BJ (cell line): ENCODE measurements at regions not wholly inside any gene's neighbourhood (a gene's known extent, or its start where the extent isn't known, plus 50 kb on each side); places are given as distances from the start of the nearest gene placed in this dataset.
"Not testable (repeated sequence)": the region's sequence is repeated elsewhere in the genome, so short reads cannot be mapped to it uniquely, and the experiment has no call there.

Experiments
- CTCF ChIA-PET: fragments of 350-600 bp; formaldehyde crosslinking; extraction: SDS; loops from one replicate; lab custom pipeline; 2021; ENCODE audit warnings: antibody characterized with exemption, inconsistent platforms; lab: Yijun Ruan, JAX
- POLR2A ChIA-PET: fragments of 300-600 bp; sonication (Branson Sonifier 250); formaldehyde crosslinking; extraction: SDS; loops from one replicate; lab custom pipeline; 2021; ENCODE audit warnings: antibody characterized with exemption; lab: Charles Lee
- DNase-seq: peaks from one replicate; pipeline ENCODE4 v3.0.0-alpha.2; 2011; ENCODE audit warnings: low read depth
- H3K27me3 ChIP-seq: 2 replicates; pipeline ENCODE4 v1.6.0; 2011; ENCODE audit warnings: low read length; ENCODE audit not compliant: control insufficient read depth, insufficient read depth
- H3K36me3 ChIP-seq: 2 replicates; pipeline ENCODE4 v1.5.1; 2011; ENCODE audit warnings: low read length; ENCODE audit not compliant: control insufficient read depth, insufficient read depth
- H3K4me3 ChIP-seq: 2 replicates; pipeline ENCODE4 v1.5.1; 2011; ENCODE audit warnings: low read depth, mild to moderate bottlenecking, control low read depth, low read length
- TF ChIP-seq, protein P1 (sequence below): IDR thresholded peaks from 2 replicates; pipeline ENCODE4 v1.5.1; 2011; ENCODE audit warnings: low read depth, mild to moderate bottlenecking, control low read depth, inconsistent platforms, low read length, moderate library complexity; ENCODE audit not compliant: insufficient read depth

DNA sequence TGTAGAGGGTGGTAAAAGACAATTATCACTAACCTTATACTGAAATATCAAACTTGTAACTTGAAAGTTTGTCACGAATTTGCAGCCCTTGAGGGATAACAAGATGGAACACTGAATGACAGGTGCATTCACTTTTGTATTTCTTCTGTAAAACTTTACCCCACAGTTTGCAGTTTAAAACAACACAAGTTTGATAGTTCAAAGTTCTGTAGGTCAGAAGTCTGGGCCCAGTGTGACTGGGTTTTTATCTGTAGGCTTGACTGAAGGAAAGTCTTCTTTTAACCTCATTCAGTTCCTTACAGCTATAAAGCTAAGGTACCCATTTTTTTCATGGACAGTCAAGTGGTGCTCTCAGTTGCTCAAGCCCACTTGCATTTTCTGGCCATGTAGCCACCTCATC lies 257.1 kb upstream of the NRXN1 start:
- no peaks in the 10 kb centered on the region for H3K27me3 ChIP-seq
- no peak for DNase-seq
- H3K36me3 ChIP-seq, result no peaks in the 10 kb centered on the region
- ChIA-PET CTCF (no interaction called here), POLR2A (no interaction called here)
- no peak overlapping the region for H3K4me3 ChIP-seq
- TF ChIP-seq, protein P1, sequence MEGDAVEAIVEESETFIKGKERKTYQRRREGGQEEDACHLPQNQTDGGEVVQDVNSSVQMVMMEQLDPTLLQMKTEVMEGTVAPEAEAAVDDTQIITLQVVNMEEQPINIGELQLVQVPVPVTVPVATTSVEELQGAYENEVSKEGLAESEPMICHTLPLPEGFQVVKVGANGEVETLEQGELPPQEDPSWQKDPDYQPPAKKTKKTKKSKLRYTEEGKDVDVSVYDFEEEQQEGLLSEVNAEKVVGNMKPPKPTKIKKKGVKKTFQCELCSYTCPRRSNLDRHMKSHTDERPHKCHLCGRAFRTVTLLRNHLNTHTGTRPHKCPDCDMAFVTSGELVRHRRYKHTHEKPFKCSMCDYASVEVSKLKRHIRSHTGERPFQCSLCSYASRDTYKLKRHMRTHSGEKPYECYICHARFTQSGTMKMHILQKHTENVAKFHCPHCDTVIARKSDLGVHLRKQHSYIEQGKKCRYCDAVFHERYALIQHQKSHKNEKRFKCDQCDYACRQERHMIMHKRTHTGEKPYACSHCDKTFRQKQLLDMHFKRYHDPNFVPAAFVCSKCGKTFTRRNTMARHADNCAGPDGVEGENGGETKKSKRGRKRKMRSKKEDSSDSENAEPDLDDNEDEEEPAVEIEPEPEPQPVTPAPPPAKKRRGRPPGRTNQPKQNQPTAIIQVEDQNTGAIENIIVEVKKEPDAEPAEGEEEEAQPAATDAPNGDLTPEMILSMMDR, result no peak

DNA sequence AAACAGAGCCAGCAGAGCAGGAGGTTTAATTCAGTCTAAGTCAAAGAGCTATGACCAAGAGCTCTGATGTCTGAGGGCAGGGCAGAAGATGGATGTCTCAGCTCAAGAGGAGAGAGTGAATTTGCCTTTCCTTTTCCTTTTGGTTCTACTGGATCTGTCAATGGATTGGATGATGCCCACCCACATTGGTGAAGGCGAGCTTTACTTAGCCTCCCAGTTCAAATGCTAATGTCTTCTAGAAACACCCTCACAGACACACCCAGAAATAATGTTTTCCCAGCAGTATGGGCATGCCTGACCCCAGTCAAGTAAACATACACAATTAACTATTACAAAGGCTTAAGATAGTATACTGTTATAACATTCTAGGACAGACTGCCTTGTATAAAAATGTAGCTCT lies 236.3 kb upstream of the NRXN1 start:
- TF ChIP-seq, protein P1, result no peak
- Histone ChIP-seq H3K36me3 (no peaks in the 10 kb centered on the region), H3K27me3 (no peaks in the 10 kb centered on the region), H3K4me3 (no peak overlapping the region)
- DNase-seq, result no peak
- ChIA-PET CTCF (no interaction called here), POLR2A (no interaction called here)

- no peaks in the 10 kb centered on the region for H3K27me3 ChIP-seq
- no peak overlapping the region for H3K4me3 ChIP-seq
- DNase-seq, result no peak
- ChIA-PET POLR2A (no interaction called here), CTCF (no interaction called here)
- TF ChIP-seq, protein P1, result no peak
- no peaks in the 10 kb centered on the region for H3K36me3 ChIP-seq
Measured at GRCh38 chr2:51265539-51265938, 233.6 kb upstream of the NRXN1 start.

DNA sequence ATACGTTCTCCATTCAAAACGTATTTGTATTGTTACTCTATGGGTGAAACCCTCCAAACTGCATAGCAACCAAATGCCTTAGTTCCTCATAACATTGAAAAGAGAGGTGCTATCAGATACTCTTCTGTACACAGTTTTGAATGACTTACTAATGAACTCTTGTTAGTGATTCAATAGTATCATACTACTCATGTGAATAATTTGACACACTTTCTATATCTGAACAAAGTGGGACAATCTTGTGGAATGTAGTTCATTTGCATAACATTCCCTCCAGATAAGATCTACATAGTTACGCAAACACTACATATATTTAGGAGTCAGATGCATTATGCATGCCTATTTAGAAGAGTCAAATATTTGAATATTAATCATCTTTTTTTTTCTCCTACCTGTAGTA lies 232.0 kb upstream of the NRXN1 start:
- CTCF ChIA-PET, result no interaction called here
- H3K36me3 ChIP-seq, result no peaks in the 10 kb centered on the region
- DNase-seq, result no peak
- H3K4me3 ChIP-seq, result no peak overlapping the region
- POLR2A ChIA-PET, result no interaction called here
- H3K27me3 ChIP-seq, result no peaks in the 10 kb centered on the region
- TF ChIP-seq, protein P1, result no peak

DNA sequence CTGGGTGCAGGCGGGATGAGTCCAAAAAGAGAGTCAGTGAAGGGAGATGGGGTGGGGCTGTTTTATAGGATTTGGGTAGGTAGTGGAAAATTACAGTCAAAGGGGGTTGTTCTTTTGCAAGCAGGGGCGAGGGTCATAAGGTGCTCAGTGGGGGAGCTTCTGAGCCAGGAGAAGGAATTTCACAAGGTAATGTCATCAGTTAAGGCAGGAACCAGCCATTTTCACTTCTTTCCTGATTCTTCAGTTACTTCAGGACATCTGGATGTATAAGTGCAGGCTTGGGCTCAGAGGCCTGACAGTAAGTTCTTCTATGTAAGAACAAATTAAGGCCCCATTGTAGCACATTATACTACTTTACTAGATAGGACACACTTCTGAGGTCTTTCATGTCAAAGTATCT lies 231.2 kb upstream of the NRXN1 start:
- DNase-seq, H3K27me3 ChIP-seq, H3K36me3 ChIP-seq, H3K4me3 ChIP-seq, CTCF ChIA-PET, POLR2A ChIA-PET: not testable (repeated sequence)

DNA sequence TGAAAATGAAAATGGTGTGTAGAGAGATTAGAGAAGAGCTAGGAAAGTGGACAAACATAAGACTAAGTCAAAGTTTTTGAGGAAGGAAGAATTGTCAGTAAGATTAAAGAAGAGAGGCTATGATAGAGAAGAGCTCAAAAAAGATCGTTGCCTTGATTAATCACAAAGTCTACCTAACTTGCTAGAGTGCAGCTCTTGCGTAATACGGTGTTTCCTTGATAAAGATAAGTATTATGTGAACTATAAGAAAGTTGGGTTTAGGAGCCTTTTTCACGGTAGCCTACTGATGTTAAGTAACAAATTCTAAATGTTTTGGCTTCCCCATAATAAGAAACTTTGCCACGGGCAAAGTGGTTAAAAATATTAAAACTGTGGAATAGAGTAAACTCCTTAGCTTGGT lies 226.4 kb upstream of the NRXN1 start:
- no peak for DNase-seq
- no peak overlapping the region for H3K4me3 ChIP-seq
- TF ChIP-seq, protein P1, result no peak
- POLR2A ChIA-PET, result no interaction called here
- CTCF ChIA-PET, result no interaction called here
- H3K27me3 ChIP-seq, result no peaks in the 10 kb centered on the region
- no peaks in the 10 kb centered on the region for H3K36me3 ChIP-seq
